ENCODE measurements at regions not wholly inside any gene's neighbourhood (a gene's known extent, or its start where the extent isn't known, plus 50 kb on each side); places are given as distances from the start of the nearest gene placed in this dataset.
"Not testable (repeated sequence)": the region's sequence is repeated elsewhere in the genome, so short reads cannot be mapped to it uniquely, and the experiment has no call there.

DNA sequence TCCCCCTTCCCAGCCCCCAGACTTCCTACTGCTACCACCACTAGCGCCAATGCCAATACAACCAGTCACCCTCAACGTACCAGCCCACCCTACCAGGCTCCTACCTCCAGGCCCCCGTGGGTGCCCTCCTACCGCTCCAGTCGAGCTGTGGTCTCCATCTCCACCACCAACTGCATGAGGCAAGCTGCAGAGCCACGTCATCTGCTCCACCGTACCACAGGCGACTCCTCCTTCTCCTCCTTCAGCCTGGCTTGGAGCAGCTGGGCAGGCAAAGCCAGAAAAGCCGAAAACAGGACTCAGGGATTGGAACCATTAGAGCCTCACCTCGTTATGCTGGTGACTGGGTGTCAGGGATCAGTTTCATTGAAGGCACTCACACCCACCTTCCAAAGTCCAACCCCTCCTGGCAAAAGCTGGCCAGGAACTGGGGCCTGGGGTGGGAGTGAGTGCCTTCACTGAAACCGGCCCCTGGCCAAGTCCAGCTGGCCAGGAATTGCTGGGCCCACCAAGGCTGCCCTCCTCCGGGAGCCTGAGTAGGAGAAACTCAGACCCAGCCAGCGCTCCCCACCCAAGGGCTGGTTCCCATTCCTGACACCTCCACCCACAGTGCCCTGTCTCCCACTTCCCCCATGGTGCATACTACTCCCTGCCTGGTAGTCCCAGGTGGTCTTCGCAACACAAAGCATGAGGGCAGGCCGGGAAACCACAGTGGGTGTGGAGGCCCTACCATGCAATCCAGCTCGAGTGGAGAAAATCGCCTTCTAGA is 176.2 kb downstream of the USP22 start:
- TF ChIP-seq EZH2phosphoT487 (IDR thresholded peaks at IDR 0.05; ENCODE audit: borderline replicate concordance); YY1 (IDR thresholded peaks at IDR 0.05; ENCODE audit: extremely low read depth, insufficient replicate concordance, low read depth, low read length); POLR2A (IDR thresholded peaks at IDR 0.05; ENCODE audit: borderline replicate concordance, extremely low read depth, insufficient read depth, insufficient read length); EGR1 (IDR thresholded peaks at IDR 0.05; ENCODE audit: low read depth); ZFX (IDR thresholded peaks at IDR 0.05): not testable (repeated sequence)
- TF ChIP-seq, protein P1, sequence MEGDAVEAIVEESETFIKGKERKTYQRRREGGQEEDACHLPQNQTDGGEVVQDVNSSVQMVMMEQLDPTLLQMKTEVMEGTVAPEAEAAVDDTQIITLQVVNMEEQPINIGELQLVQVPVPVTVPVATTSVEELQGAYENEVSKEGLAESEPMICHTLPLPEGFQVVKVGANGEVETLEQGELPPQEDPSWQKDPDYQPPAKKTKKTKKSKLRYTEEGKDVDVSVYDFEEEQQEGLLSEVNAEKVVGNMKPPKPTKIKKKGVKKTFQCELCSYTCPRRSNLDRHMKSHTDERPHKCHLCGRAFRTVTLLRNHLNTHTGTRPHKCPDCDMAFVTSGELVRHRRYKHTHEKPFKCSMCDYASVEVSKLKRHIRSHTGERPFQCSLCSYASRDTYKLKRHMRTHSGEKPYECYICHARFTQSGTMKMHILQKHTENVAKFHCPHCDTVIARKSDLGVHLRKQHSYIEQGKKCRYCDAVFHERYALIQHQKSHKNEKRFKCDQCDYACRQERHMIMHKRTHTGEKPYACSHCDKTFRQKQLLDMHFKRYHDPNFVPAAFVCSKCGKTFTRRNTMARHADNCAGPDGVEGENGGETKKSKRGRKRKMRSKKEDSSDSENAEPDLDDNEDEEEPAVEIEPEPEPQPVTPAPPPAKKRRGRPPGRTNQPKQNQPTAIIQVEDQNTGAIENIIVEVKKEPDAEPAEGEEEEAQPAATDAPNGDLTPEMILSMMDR (IDR thresholded peaks at IDR 0.05 in 2 of 3, conservative IDR thresholded peaks at IDR 0.05 in 1 of 3; ENCODE audit: borderline replicate concordance in 1 of 3, insufficient read depth in 1 of 3, low read depth in 2 of 3, low read length in 2 of 3), result not testable (repeated sequence)
- TF ChIP-seq, protein P2, sequence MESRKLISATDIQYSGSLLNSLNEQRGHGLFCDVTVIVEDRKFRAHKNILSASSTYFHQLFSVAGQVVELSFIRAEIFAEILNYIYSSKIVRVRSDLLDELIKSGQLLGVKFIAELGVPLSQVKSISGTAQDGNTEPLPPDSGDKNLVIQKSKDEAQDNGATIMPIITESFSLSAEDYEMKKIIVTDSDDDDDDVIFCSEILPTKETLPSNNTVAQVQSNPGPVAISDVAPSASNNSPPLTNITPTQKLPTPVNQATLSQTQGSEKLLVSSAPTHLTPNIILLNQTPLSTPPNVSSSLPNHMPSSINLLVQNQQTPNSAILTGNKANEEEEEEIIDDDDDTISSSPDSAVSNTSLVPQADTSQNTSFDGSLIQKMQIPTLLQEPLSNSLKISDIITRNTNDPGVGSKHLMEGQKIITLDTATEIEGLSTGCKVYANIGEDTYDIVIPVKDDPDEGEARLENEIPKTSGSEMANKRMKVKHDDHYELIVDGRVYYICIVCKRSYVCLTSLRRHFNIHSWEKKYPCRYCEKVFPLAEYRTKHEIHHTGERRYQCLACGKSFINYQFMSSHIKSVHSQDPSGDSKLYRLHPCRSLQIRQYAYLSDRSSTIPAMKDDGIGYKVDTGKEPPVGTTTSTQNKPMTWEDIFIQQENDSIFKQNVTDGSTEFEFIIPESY (IDR thresholded peaks at IDR 0.05; ENCODE audit: extremely low read depth, insufficient replicate concordance, low read length), result not testable (repeated sequence)

All from HCT116 (cell line).